Calu3 (cell line): ENCODE measurements at regions not wholly inside any gene's neighbourhood (a gene's known extent, or its start where the extent isn't known, plus 50 kb on each side); places are given as distances from the start of the nearest gene placed in this dataset.

ENCODE experiments used
- BruUV-seq: library from RNA; stranded (reverse); fragments of 400-500 nt; replicated peaks from 2 replicates; lab custom pipeline; 2021; lab: Mats Ljungman, UMichigan
- CTCF ChIA-PET: fragments of 300-600 bp; sonication (Branson Sonifier 250); formaldehyde crosslinking; loops from one replicate; lab custom pipeline; 2022; ENCODE audit warnings: antibody characterized with exemption; lab: Charles Lee
- DNase-seq: peaks from one replicate; pipeline ENCODE4 v3.0.0; 2022
- H3K27ac Mint-ChIP-seq: one replicate; pipeline ENCODE4 v1.8.0; 2022; ENCODE audit warnings: mixed read lengths; ENCODE audit not compliant: unreplicated experiment
- H3K27me3 Mint-ChIP-seq: one replicate; pipeline ENCODE4 v1.8.0; 2022; ENCODE audit warnings: mixed read lengths; ENCODE audit not compliant: unreplicated experiment
- H3K36me3 Mint-ChIP-seq: one replicate; pipeline ENCODE4 v1.8.0; 2022; ENCODE audit warnings: mild to moderate bottlenecking, moderate library complexity, mixed read lengths; ENCODE audit not compliant: insufficient read depth, unreplicated experiment
- H3K4me1 Mint-ChIP-seq: one replicate; pipeline ENCODE4 v1.8.0; 2022; ENCODE audit warnings: mild to moderate bottlenecking, low read depth, mixed read lengths; ENCODE audit not compliant: unreplicated experiment
- H3K4me3 Mint-ChIP-seq: one replicate; pipeline ENCODE4 v1.8.0; 2022; ENCODE audit warnings: mild to moderate bottlenecking, low read depth, moderate library complexity, mixed read lengths; ENCODE audit not compliant: unreplicated experiment
- H3K9me3 Mint-ChIP-seq: one replicate; pipeline ENCODE4 v1.8.0; 2022; ENCODE audit warnings: low read depth, mixed read lengths; ENCODE audit not compliant: unreplicated experiment
- intact Hi-C: fragments of 100-400 bp; cut with micrococcal nuclease; formaldehyde crosslinking; loops from one replicate; pipeline ENCODE4 v1.10.0; 2022; ENCODE audit not compliant: unreplicated experiment
- TF ChIP-seq, protein P1 (sequence below): fragments of 200-600 bp; IDR thresholded peaks from one replicate; pipeline ENCODE4 v1.8.0; 2022; ENCODE audit warnings: antibody characterized with exemption; ENCODE audit not compliant: unreplicated experiment

DNA sequence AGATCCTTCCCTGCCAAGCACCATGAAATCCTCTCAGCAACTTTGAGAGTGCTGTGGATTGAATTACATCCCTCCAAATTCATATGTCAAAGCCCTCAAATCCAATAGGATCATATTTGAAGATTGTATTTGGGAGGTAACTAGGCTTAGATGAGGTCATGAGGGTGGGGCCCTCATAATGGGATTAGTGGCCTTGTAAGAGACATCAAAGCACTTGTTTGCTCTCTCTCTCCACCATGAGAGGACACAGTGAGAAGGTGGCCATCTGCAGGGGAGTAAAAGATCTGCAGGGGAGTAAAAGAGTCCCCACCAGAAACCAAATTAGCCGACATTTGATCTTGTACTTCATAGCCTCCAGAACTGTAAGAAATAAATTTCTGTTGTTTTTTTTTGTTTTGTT is 298.2 kb downstream of the SAMD5 start:
- Mint-ChIP-seq H3K36me3 (no peaks in the 10 kb centered on the region), H3K4me1 (no peaks in the 10 kb centered on the region), H3K27me3 (no peaks in the 10 kb centered on the region), H3K27ac (peak overlapping the region; percentile 34), H3K9me3 (peaks cover 9% of the 10 kb centered on the region), H3K4me3 (no peak overlapping the region)
- CTCF ChIA-PET: no interaction called here
- TF ChIP-seq, protein P1, sequence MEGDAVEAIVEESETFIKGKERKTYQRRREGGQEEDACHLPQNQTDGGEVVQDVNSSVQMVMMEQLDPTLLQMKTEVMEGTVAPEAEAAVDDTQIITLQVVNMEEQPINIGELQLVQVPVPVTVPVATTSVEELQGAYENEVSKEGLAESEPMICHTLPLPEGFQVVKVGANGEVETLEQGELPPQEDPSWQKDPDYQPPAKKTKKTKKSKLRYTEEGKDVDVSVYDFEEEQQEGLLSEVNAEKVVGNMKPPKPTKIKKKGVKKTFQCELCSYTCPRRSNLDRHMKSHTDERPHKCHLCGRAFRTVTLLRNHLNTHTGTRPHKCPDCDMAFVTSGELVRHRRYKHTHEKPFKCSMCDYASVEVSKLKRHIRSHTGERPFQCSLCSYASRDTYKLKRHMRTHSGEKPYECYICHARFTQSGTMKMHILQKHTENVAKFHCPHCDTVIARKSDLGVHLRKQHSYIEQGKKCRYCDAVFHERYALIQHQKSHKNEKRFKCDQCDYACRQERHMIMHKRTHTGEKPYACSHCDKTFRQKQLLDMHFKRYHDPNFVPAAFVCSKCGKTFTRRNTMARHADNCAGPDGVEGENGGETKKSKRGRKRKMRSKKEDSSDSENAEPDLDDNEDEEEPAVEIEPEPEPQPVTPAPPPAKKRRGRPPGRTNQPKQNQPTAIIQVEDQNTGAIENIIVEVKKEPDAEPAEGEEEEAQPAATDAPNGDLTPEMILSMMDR: no peak
- BruUV-seq: no TSS peak
- no peak for DNase-seq
- intact Hi-C loops: no loop called here

DNA sequence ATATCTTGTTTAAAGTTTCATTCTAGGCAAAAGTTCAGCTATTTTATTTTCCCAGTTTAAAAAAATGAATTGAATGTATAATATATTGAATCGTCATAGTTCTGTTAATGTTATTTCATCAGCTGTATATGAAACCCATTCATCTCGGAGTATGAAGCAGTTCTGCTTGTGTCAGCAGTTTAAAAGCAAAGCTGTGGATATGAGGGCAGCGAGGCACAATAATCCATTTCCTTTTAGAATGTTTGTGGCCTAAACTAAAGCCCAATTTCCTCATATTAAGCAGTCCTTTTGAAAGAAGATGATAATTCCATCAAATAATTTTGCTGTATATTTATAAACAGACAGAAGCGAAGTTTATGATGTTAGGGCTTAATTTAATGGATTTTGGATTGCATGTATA is 300.1 kb downstream of the SAMD5 start:
- intact Hi-C loops: no loop called here
- BruUV-seq: no TSS peak
- no peak overlapping the region for H3K4me3 Mint-ChIP-seq
- TF ChIP-seq, protein P1: no peak
- H3K27me3 Mint-ChIP-seq: no peaks in the 10 kb centered on the region
- no peak overlapping the region for H3K27ac Mint-ChIP-seq
- CTCF ChIA-PET: no interaction called here
- H3K4me1 Mint-ChIP-seq: no peaks in the 10 kb centered on the region
- DNase-seq: no peak
- no peaks in the 10 kb centered on the region for H3K36me3 Mint-ChIP-seq
- H3K9me3 Mint-ChIP-seq: peaks cover 11% of the 10 kb centered on the region

DNA sequence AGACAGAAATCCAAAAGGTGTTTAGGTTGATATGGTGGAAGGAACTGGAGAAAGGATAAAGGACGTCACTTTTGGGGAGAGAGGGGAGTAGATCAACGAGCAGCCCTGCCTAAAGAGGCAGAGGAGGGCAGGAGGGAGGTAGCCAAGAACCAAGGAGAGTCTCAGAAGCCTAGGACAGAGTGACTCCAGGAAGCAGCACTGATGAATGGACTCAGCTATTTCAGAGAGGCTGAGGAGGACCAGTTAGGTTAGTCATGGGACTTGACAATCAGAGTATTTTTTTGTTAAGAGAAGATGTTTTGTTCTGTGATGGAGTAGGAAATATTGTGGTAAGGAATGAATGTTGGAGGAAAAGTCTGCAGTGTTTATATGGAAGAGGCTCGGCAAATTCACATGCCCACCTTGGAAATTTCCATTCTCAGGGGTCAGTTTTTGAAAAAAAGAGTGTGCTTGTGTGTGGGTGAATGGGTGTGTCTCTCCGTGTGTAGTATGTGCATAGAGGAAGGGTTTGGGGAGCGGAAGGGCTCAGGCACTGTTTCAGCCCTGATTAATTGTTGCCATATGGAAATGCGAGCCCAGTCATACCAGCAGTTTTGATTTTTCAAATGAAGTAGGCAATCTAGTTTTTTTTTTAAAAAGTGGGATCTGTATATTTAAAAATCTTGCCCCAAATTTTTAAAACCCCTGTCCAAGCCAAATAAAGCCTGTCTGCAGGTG is 303.6 kb downstream of the SAMD5 start:
- no TSS peak for BruUV-seq
- CTCF ChIA-PET: no interaction called here

DNA sequence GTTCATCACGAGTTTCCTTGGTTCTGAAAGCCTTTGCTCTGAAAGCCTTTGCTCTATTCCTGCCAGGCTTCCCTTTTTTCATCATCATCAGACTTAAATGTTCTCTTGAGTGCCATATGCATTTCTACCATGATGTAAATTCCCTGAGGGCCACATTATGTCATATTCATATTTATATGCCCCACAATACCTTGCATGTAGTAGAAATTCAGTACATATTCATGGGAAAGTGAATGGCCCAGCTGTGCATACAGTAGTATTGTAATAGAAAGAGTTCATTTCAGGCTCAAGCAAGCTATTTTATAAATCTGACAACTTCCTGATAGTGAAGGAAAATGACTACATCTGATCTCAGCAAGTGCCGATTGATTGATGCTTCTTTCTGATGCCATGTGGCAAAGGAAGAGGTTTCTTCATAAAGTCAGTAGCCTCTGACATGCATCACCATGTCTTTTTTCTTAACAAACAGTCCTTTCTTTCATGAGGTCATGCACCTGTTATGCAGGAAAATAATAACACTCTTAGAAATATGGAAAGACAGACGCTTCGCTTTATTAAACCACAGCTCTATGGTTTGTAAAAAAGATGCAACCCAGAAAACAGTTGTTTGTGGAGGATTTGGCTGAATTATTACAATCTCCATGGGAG is 308.7 kb downstream of the SAMD5 start:
- H3K4me3 Mint-ChIP-seq: no peak overlapping the region
- H3K36me3 Mint-ChIP-seq: no peaks in the 10 kb centered on the region
- TF ChIP-seq, protein P1: no peak
- H3K27me3 Mint-ChIP-seq: no peaks in the 10 kb centered on the region
- DNase-seq: no peak
- H3K4me1 Mint-ChIP-seq: no peaks in the 10 kb centered on the region
- CTCF ChIA-PET: interaction anchor here (1.0 kb wide), 1 partner anchor 417 kb away, joined by 3 read pairs; no protein-coding TSS in a partner anchor
- intact Hi-C loops: no loop called here
- peaks cover under 1% of the 10 kb centered on the region for H3K9me3 Mint-ChIP-seq
- BruUV-seq: no TSS peak
- no peak overlapping the region for H3K27ac Mint-ChIP-seq

More for the DNA sequence above, 303.6 kb downstream of the SAMD5 start:
- no peaks in the 10 kb centered on the region for H3K36me3 Mint-ChIP-seq
- H3K4me1 Mint-ChIP-seq: no peaks in the 10 kb centered on the region
- intact Hi-C loops: no loop called here
- no peak overlapping the region for H3K4me3 Mint-ChIP-seq
- DNase-seq: no peak
- H3K27ac Mint-ChIP-seq: no peak overlapping the region
- TF ChIP-seq, protein P1: no peak
- H3K27me3 Mint-ChIP-seq: no peaks in the 10 kb centered on the region
- peaks cover 2% of the 10 kb centered on the region for H3K9me3 Mint-ChIP-seq
